GM19240 (cell line): ENCODE measurements at regions not wholly inside any gene's neighbourhood (a gene's known extent, or its start where the extent isn't known, plus 50 kb on each side); places are given as distances from the start of the nearest gene placed in this dataset.

Experiments used
- DNase-seq: peaks from one replicate; pipeline ENCODE4 v3.0.0; 2011; ENCODE audit warnings: low spot score; ENCODE audit not compliant: insufficient read length

- no peak for DNase-seq
These were observed 61.2 kb downstream of the KLF6 start for GRCh38 chr10:3723766-3724165.

DNA sequence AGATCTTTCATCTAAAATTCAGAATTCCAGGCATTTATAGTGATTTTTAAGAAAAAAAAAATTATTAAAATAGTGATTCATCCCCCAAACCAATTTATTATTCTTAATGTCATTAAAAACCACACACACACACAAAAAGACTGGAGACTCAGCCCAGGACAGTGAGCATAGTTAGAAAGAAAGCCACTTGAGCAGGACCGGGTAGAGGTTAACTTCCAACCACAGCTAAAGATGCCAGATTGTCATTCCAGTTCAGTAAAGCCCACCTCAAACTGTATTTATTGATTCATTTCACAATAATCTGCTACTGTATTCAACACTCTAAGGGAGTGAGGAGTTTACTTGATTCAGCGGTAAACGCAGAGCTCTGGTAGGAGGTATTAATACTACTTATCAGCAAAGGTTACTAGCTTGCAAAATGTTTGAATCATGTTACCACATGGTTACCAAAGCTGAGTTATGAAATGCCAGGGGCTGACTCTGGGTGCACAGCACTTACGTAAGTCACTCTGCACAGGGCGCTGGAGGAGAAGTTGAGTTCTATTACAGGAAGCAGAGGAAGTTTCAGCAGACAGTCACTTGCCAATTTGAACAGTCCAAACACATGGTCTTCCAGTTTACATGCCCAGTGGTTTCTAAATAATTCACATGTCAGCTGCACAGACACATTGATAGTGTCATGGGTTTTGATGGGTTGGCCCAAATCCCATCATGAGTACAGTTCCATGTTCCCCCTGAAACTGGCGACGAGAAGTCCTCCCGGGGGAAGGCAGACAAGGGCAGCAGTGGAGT, 64.6 kb downstream of the KLF6 start:
- DNase-seq = no peak

DNA sequence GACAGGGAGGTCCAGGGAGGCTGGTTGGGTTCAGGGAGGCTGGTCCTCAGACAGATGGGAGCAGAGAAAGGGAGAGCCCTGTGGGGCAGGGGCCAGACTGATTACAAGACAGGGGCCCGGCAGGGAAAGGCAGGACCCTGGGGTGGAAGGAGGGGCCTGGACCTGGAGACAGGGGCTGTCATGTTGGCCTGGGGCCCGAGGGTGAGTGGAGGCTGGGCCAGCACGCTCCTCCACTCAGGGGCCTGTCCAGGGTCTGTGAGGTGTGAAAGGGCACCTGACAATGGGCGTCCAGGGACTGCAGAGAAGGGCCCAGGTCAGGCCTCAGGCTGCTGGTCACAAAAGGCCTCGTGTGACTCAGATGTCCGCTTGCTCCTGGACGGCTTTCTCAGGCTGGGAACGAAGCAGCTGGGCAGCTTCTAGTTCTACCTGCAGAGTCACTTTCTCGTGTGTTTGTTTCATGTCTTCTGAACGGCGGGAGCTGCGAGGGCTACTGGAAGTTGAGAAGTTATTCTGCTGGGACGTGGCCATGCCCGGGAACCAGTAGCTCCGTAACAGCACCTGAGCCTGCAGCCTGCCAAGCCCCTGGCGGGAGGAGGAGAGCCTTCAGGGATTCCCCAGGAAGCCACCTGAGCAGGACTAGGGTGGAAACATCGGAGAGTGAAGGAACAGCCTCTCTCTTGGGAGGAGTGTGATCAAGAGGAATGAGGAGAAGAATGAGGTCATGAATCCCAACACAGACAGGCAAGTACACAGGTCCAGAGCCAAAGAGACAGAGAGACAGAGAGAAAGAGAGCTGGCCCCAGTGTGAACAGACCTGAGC, 65.8 kb downstream of the KLF6 start:
- DNase-seq = no peak

DNA sequence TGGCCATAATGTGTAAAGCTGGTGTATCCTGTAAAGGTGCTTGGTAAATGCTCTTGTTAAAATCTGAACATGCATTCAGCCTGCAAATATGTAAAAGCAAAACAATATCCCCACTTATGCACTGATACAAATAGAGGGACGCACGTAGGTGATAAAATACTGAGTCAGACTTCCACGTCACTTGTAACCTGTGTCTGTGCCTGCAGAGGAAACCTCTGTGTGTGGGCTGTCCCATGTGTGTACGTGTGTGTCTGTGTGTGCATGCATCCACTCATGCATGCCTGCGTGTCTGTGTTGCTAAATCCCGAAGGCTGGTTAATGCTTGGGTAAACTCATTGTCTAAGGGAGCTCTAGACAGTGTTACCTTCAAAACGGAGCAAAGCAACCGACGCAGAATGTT, 68.9 kb downstream of the KLF6 start:
- no peak for DNase-seq

- DNase-seq = no peak
These were observed 70.0 kb downstream of the KLF6 start for GRCh38 chr10:3714967-3715366.

DNA sequence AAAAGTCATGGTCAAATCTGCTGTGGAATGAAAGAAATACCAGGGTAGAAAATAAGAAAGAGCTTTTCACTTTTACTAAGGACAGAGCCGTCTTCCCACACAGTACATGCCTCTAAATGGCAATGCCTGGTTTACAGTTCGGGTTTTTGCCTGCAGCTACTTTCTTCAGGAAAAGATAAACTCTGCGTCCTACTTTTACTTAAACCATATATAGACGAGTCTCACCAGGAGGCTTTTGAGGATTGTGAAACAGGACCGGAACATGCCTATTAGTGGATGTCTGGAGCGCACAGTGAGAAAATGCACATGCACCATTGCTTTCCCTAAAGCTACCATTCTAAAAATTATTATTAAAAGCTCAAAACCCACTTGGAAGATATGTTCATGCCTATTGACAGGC, 70.5 kb downstream of the KLF6 start:
- DNase-seq = no peak

DNA sequence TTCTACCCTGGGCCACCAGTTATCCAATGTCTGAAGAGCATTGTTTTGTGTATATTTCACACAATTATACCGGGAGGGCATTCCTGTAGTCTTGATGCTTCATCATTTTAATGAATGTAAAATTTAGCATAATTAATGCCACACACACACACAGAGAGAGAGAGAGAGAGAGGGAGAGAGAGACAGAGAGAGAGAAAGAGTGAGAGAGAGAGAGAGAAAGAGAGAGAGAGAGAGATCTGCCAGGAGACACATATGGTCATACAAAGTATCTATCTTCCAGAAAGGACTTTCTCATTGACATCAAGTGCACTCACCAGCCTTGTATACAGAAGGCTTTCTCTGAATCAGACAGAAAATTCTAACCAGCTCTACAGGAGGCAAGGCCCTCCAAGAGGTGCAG, 72.3 kb downstream of the KLF6 start:
- no peak for DNase-seq

DNA sequence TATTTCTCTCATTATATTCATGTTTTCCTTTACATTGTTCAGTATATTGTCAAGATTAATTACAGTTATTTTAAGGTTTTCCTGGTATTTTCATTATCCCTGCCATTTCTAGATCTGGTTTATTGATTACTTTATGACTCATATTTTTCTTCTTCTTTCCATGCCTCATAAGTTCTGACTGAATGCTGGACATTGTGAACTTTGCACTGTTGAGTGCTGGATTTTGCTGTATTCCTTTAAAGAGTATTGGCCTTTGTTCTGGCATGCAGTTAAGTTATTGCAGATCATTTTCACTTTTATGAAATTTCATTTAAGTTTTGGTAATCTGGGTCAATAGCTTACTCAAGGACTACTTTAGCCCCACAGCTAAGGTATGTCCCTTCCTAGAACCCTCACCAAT, 73.1 kb downstream of the KLF6 start:
- no peak for DNase-seq

DNA sequence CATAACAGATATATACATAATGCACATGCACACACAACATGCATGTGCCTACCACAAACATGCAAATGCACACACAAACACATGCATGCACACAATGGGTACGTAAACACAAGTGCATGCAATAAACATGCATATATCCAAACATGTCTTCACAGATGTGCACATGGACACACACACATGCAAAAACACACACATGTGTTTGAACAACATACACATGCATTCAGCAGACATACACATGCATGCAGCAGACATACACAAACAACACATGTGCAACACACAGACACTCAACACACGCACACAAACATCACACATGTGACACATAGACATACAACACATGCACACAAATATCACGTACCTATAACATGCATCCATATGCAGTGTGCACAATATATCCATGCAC, 74.2 kb downstream of the KLF6 start:
- DNase-seq = no peak

- no peak for DNase-seq
These were observed 75.5 kb downstream of the KLF6 start for GRCh38 chr10:3709456-3710060.

- no peak for DNase-seq
These were observed 76.2 kb downstream of the KLF6 start for GRCh38 chr10:3708852-3709251.

GRCh38 chr10:3704565-3705325, 80.3 kb downstream of the KLF6 start:
- no peak for DNase-seq

- no peak for DNase-seq
These were observed 82.4 kb downstream of the KLF6 start for GRCh38 chr10:3702569-3702968.

- DNase-seq = no peak
These were observed 82.9 kb downstream of the KLF6 start for GRCh38 chr10:3702056-3702546.

DNA sequence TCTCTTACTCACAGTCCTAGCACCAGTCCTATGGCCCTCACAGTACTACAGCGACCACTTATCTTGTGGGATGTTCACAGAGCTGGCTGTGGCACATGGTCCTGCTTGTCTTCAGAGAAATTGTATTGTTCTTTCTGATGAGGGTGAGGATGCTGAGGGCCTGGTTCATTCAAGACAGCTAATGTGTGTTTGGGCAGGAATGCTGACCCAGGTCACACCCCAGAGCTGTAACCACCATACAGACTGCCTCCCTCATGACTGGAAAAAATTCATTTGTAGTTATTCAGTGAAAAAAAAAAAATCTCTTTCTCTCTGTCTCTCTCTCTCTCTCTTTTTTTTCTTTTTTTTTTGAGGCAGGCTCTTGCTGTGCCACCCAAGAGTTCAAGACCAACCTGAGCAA, 83.5 kb downstream of the KLF6 start:
- DNase-seq = no peak

DNA sequence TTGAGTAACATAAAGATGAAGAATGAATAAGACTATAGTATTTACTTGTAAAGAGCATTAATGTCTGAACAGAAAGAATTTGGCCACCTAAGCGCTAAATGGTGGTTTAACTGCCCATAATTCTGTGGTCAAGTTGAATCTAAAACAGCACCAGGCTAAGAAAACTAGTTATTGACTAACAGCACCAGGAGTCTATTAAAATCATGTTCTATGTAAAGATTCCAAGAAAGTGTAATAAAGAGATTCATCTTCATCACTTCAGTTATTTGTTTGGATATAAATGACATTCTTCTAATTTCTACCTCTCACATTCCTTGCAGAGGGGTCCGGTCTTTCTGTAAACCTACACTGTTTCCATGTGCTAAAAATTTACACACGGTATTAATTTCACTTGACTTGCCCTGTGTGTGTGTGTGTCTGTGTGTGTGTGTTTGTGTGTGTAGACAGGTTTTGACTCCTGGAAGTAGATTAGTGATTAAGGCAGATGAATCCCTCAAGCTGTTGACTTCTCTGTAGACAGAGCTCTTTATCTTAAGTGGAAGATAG, 84.4 kb downstream of the KLF6 start:
- DNase-seq = no peak

- DNase-seq = no peak
These were observed 85.1 kb downstream of the KLF6 start for GRCh38 chr10:3699916-3700315.

- DNase-seq = no peak
These were observed 86.7 kb downstream of the KLF6 start for GRCh38 chr10:3698312-3698711.

GRCh38 chr10:3693698-3694080, 91.3 kb downstream of the KLF6 start:
- no peak for DNase-seq

- DNase-seq = no peak
These were observed 91.8 kb downstream of the KLF6 start for GRCh38 chr10:3693022-3693697.
